Activated naive CD4-positive, alpha-beta T cell treated with anti-CD3 and anti-CD28 coated beads, Interleukin-2, amount 50 U/mL, for 24 hours (primary cell): ENCODE measurements at regions not wholly inside any gene's neighbourhood (a gene's known extent, or its start where the extent isn't known, plus 50 kb on each side); places are given as distances from the start of the nearest gene placed in this dataset.
"Not testable (repeated sequence)": the region's sequence is repeated elsewhere in the genome, so short reads cannot be mapped to it uniquely, and the experiment has no call there.

Source experiments
- H3K27ac Mint-ChIP-seq: one replicate; pipeline ENCODE4 v1.8.0; 2021; ENCODE audit warnings: mild to moderate bottlenecking, mixed read lengths
- H3K27me3 Mint-ChIP-seq: one replicate; pipeline ENCODE4 v1.8.0; 2021; ENCODE audit warnings: mixed read lengths
- H3K36me3 Mint-ChIP-seq: one replicate; pipeline ENCODE4 v1.8.0; 2021; ENCODE audit warnings: mixed read lengths
- H3K4me1 Mint-ChIP-seq: one replicate; pipeline ENCODE4 v1.8.0; 2021; ENCODE audit warnings: mixed read lengths
- H3K4me3 Mint-ChIP-seq: one replicate; pipeline ENCODE4 v1.8.0; 2021; ENCODE audit warnings: mild to moderate bottlenecking, mixed read lengths
- H3K9me3 Mint-ChIP-seq: one replicate; pipeline ENCODE4 v1.8.0; 2021; ENCODE audit warnings: mixed read lengths

DNA sequence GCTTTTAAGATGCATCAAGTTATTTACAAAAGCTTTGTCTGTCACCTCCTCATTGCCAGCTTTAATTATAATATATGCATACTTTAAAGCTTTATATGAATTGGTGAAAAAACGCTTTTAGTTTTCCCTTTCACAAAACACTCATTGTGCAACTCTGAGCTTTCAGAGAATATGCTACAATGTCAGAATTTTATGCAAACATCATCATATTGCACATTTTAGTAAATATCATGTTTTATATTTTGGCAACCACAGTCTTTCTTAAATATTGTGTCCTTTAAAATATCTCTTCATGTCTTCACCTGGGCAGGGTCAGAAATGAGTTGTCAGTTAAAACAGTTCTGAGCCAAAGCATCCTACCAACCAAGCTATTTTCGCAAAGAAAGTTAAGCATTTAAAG is 601.1 kb upstream of the RORB start:
- H3K27me3 Mint-ChIP-seq = no peaks in the 10 kb centered on the region
- H3K27ac Mint-ChIP-seq = no peak overlapping the region
- H3K4me3 Mint-ChIP-seq = no peak overlapping the region
- H3K9me3 Mint-ChIP-seq = peaks cover 10% of the 10 kb centered on the region
- H3K4me1 Mint-ChIP-seq = no peaks in the 10 kb centered on the region
- H3K36me3 Mint-ChIP-seq = no peaks in the 10 kb centered on the region

DNA sequence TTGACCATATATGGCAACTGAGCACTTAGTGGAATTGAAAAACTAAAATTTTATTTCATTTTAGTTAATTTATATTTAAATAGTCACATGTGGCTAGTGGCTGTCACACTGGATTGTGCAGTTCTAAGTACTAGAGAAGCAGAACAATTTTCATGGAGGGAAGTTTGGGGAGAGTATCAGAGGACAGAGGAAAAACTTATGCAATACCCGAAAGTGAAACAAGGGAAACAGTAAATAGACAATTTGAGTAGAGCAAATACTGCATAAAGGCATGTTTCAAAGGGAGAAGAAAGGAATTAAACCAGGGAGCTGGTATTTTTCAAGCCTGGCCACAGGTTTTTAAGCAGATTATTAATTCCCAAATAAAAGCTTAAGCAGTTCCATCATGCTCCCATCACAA is 590.5 kb upstream of the RORB start:
- Mint-ChIP-seq H3K27ac (no peak overlapping the region), H3K4me1 (no peaks in the 10 kb centered on the region), H3K27me3 (no peaks in the 10 kb centered on the region), H3K9me3 (peaks cover 6% of the 10 kb centered on the region), H3K36me3 (no peaks in the 10 kb centered on the region), H3K4me3 (no peak overlapping the region)

DNA sequence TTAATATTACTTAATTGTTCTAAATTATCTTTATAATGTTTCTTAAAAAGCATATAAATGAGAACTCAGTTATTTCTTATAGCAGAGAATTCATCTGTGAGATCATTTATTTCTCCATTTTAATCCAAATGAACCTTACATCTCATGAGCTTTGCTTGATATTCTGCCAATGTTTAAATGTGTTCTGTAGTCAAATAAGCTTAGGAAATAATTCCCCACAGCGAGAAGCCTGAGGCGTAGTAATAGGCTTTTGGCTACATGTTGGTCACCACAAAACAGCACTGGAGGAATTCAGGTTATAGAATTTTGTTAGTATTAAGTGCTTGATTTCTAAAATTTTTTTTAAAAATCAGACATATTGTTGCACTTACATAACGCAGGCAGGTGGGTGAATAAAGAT is 585.3 kb upstream of the RORB start:
- H3K27ac Mint-ChIP-seq = no peak overlapping the region
- H3K4me1 Mint-ChIP-seq = no peaks in the 10 kb centered on the region
- no peak overlapping the region for H3K4me3 Mint-ChIP-seq
- H3K9me3 Mint-ChIP-seq = peaks cover 6% of the 10 kb centered on the region
- no peaks in the 10 kb centered on the region for H3K27me3 Mint-ChIP-seq
- no peaks in the 10 kb centered on the region for H3K36me3 Mint-ChIP-seq

DNA sequence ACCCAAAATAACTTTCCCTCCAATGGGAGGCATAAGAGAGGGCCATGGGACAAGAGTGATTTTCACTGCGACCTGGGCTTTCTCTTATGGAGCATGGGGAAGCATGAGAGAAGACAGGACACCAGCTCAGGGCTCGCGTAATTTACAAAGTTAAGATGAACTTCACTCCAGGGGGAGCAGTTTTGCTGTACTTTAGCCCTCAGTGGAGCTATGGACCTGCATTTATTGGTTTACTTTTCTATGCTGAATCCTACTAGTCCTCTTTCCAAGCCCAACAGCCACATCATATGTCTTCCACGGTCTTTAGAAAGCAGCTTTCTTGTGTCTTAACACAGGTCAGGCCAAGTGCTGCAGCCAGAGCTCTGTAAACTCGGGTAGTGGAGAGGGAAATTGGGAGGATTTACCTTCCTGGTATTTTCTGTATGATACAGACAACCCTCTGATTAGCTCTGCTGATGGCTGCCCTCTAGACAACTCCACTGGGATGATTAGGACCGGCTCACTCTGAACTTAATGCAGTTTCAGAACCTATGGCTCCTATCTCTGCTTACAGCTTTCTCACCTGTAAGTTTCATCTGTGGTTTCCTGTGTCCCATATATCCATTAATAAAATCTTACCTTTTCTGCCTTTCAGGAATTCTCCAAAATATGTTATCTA is 581.0 kb upstream of the RORB start:
- no peaks in the 10 kb centered on the region for H3K9me3 Mint-ChIP-seq
- no peaks in the 10 kb centered on the region for H3K36me3 Mint-ChIP-seq
- H3K27me3 Mint-ChIP-seq = no peaks in the 10 kb centered on the region
- H3K4me1 Mint-ChIP-seq = no peaks in the 10 kb centered on the region
- no peak overlapping the region for H3K27ac Mint-ChIP-seq
- no peak overlapping the region for H3K4me3 Mint-ChIP-seq

DNA sequence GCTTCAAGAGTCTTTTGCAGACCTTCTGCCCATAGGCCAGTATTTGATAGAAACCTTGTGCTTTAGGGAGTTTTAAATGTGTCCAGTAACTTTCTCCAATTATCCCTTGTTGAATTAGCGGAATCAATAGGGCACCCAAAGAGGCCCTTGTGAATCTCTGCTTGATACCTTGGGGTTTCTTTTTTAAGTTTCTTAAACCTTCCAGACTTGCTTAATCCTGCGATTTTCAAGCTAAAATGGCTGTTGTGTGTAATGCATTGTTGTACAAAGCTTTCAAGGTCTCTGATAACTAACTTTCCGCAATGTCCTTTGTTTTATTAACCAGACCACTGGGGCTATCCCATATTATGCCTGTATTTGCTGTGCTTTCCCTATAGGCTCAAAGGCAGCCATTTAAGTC is 577.4 kb upstream of the RORB start:
- Mint-ChIP-seq H3K4me3 (no peak overlapping the region), H3K9me3 (no peaks in the 10 kb centered on the region), H3K27ac (no peak overlapping the region), H3K27me3 (no peaks in the 10 kb centered on the region), H3K36me3 (no peaks in the 10 kb centered on the region), H3K4me1 (no peaks in the 10 kb centered on the region)

DNA sequence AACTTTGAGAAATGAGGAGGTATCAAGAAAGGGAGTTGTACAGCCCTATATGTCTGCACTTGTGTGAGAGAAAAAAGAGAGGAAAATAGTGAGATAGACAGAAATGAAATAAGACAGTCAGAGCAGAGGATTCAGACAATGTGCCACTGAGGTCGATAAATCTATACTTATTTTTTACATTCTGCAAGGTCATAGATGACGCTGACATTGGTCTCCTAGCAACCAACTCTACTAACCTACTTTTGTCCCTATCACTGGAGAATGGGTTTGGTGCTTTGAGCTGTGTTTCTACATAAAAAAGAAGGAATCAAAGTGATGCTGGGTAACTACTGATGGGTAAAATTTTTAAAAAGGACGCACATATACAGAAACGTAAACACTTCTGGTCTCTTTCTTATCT is 573.3 kb upstream of the RORB start:
- Mint-ChIP-seq H3K4me1 (no peaks in the 10 kb centered on the region), H3K36me3 (no peaks in the 10 kb centered on the region), H3K9me3 (no peaks in the 10 kb centered on the region), H3K27ac (no peak overlapping the region), H3K4me3 (no peak overlapping the region), H3K27me3 (no peaks in the 10 kb centered on the region)

DNA sequence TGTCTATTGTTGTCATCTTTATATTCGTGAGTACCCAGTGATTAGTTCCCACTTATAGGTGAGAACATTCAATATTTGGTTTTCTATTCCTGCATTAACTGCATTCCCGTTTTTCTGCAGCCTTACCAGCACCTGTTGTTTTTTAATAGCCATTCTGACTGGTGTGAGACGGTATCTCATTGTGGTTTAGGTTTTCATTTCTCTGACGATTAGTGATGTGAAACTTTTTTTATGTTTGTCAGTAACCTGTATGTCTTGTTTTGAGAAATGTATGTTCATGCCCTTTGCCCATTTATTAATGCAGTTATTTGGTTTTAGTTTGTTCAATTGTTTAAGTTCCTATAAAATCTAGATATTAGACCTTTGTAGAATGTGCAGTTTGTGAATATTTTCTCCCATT is 546.0 kb upstream of the RORB start:
- Mint-ChIP-seq H3K4me3 (no peak overlapping the region), H3K4me1 (no peaks in the 10 kb centered on the region), H3K36me3 (no peaks in the 10 kb centered on the region), H3K27me3 (no peaks in the 10 kb centered on the region), H3K9me3 (peaks cover 22% of the 10 kb centered on the region), H3K27ac (no peak overlapping the region)

DNA sequence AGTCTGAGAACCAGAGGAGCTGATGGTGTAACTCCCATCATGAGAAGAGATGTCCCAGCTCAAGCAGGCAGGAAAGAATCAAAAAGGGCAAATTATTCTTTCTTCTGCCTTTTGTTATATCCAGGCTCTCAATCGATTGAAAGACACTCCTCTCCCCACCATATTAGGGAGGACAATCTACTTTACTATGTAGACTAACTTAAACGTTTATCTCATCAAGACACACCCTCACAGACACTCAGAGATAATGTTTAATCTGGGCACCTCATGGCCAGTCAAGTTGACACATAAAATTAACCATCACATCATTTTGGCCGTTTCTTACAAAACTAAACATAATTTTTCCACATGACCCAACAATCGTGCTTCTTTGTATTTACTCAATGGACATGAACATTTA is 534.3 kb upstream of the RORB start:
- H3K4me1 Mint-ChIP-seq = no peaks in the 10 kb centered on the region
- no peaks in the 10 kb centered on the region for H3K36me3 Mint-ChIP-seq
- no peak overlapping the region for H3K4me3 Mint-ChIP-seq
- H3K9me3 Mint-ChIP-seq = no peaks in the 10 kb centered on the region
- H3K27me3 Mint-ChIP-seq = no peaks in the 10 kb centered on the region
- H3K27ac Mint-ChIP-seq = no peak overlapping the region

DNA sequence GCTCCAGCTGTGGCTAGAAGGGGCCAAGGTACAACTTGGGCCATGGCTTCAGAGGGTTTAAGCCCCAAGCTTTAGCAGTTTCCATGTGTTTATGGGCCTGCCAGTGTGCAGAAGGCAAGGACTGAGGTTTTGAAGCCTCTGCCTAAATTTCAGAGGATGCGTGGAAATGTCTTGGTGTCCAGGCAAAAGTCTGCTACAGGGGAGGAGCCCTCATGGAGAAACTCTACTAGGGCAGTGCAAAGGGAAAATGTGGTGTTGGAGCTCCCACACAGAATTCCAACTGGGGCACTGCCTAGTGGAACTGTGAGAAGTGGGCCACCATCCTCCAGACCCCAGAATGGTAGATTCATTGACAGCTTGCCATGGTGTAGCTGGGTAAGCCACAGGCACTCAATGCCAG is 527.2 kb upstream of the RORB start:
- peaks cover 5% of the 10 kb centered on the region for H3K9me3 Mint-ChIP-seq
- no peak overlapping the region for H3K27ac Mint-ChIP-seq
- H3K36me3 Mint-ChIP-seq = no peaks in the 10 kb centered on the region
- no peaks in the 10 kb centered on the region for H3K4me1 Mint-ChIP-seq
- no peak overlapping the region for H3K4me3 Mint-ChIP-seq
- H3K27me3 Mint-ChIP-seq = no peaks in the 10 kb centered on the region

DNA sequence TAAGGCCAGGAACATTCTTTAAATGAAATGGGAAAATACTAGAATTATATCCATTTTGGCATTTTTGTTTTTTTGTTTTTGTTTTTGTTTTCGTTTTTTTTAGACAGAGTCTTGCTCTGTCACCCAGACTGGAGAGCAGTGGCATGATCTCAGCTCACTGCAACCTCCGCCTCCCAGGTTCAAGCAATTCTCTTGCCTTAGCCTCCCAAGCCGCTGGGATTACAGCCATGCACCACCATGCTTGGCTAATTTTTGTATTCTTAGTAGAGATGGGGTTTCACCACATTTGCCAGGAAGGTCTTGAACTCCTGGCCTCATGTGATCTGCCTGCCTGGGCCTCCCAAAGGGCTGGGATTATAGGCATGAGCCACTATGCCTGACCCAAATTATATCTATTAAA is 520.7 kb upstream of the RORB start:
- H3K27me3 Mint-ChIP-seq, H3K27ac Mint-ChIP-seq, H3K4me3 Mint-ChIP-seq: not testable (repeated sequence)

DNA sequence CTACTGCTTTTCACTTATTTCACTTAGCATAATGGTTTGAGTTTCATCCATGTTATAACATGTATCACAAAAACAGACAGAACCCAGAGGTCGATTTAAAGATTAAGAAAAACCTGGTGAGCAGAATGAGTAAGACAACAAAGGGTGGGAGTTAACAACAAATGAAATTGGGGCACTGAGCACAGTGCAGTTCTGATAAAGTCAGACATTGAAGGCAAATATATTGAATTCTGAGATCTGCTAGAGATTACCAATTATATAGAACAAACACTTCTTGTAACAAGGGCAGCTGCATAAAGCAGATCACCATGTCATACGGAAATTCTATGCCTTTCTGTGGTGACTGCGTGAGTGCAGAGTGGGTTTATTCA is 517.3 kb upstream of the RORB start:
- Mint-ChIP-seq H3K9me3 (peaks cover 5% of the 10 kb centered on the region), H3K36me3 (no peaks in the 10 kb centered on the region), H3K4me1 (no peaks in the 10 kb centered on the region), H3K4me3 (no peak overlapping the region), H3K27ac (peak overlapping the region; percentile 19), H3K27me3 (no peaks in the 10 kb centered on the region)

More for the DNA sequence above, 520.7 kb upstream of the RORB start:
- peaks cover 10% of the 10 kb centered on the region for H3K9me3 Mint-ChIP-seq
- H3K4me1 Mint-ChIP-seq, H3K36me3 Mint-ChIP-seq: not testable (repeated sequence)

DNA sequence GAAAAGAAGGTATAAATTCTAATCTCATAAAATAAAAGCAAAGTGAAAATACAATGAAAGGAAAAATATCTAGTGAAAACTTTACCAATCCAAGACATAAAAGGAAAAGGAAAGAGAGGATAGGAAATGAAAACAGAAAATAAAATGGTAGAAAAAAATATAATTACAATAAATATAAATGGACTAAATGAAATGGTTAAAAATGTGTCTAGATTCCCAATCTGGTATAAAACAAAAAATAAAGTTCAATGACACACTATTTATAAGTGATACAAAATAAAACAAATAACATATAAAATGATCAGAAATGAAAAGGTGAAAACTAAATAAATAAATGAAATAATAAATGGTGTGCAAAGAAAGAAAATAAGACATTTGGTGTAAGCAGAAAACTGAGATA is 516.4 kb upstream of the RORB start:
- Mint-ChIP-seq H3K4me1 (no peaks in the 10 kb centered on the region), H3K9me3 (peaks cover 5% of the 10 kb centered on the region), H3K4me3 (no peak overlapping the region), H3K27ac (no peak overlapping the region), H3K36me3 (no peaks in the 10 kb centered on the region), H3K27me3 (no peaks in the 10 kb centered on the region)

DNA sequence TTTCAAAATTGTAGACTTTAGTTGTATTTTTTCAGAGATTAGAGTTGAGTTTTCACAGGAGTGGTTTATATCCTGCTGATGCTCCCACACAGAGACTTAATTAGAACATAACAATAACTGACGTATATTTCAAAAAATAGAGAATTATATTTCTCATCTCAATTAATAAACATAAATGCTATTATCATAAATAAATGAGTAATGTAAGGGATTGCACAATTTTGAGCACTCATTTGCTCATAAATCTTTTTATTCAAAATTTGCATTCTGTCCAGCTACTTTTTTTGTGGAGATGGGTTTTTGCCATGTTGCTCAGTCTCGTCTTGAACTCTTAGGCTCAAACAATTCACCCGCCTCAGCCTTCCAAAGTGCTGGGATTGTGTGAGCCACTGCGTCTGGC is 515.7 kb upstream of the RORB start:
- Mint-ChIP-seq H3K9me3 (peaks cover 5% of the 10 kb centered on the region), H3K36me3 (no peaks in the 10 kb centered on the region), H3K4me3 (no peak overlapping the region), H3K4me1 (no peaks in the 10 kb centered on the region), H3K27me3 (no peaks in the 10 kb centered on the region), H3K27ac (no peak overlapping the region)

DNA sequence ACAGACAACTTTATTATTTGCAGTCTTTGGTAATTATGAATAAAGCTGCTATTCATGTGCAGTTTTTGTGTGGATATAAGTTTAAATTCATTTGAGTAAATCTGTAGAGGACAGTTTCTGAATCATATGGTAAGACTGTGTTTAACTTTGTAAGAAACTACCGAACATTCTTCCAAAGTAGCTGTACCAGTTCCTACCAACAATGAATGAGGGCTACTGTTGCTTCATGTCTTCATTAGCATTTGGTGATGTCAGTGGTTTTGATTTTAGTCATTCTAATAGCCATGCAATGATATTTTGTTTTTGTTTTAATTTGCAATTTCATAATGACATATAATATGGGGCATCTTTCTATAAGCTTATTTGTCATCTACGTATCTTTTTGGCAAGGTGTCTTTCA is 501.3 kb upstream of the RORB start:
- H3K4me1 Mint-ChIP-seq = no peaks in the 10 kb centered on the region
- H3K4me3 Mint-ChIP-seq = no peak overlapping the region
- H3K36me3 Mint-ChIP-seq = no peaks in the 10 kb centered on the region
- H3K9me3 Mint-ChIP-seq = peaks cover 9% of the 10 kb centered on the region
- no peak overlapping the region for H3K27ac Mint-ChIP-seq
- no peaks in the 10 kb centered on the region for H3K27me3 Mint-ChIP-seq

DNA sequence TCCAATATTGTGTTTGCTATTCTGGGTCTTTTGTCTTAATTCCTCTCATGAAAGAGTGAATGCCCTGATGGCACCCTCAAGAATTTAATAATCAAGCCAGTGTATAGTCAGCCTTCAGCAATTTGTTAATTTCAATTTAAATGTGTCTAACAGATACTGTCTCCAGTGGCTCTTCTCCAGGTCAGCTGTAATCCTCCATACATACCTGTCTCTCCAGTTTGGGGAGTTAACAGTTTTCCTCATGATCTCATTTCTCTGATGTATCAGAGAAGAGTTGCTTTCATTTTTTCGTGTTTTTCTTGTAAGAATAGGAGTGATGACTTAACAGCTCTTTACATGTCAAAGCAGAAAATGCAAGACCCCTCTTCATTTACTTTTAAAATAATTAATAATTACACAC is 500.3 kb upstream of the RORB start:
- no peak overlapping the region for H3K4me3 Mint-ChIP-seq
- H3K27me3 Mint-ChIP-seq = no peaks in the 10 kb centered on the region
- H3K36me3 Mint-ChIP-seq = no peaks in the 10 kb centered on the region
- no peaks in the 10 kb centered on the region for H3K4me1 Mint-ChIP-seq
- no peak overlapping the region for H3K27ac Mint-ChIP-seq
- H3K9me3 Mint-ChIP-seq = peaks cover 4% of the 10 kb centered on the region

DNA sequence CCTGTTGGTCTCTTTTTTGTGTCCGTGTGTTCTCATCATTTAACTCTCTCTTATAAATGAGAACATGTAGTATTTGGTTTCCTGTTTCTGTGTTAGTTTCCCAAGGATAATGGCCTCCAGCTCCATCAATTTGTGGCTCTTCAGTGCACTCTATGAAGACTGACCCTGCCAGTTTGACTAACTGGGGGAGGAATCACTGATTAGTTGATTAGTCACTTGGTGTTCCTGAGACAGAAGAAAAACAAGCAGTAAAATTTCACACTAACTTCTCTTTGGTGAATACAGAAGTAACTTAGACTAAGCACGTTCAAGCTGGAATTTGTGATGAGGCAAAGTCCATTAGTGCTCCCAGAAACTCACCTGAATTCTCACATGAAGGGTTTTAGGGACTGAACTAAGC is 495.8 kb upstream of the RORB start:
- Mint-ChIP-seq H3K36me3 (no peaks in the 10 kb centered on the region), H3K4me3 (no peak overlapping the region), H3K4me1 (no peaks in the 10 kb centered on the region), H3K27ac (no peak overlapping the region), H3K9me3 (peaks cover 6% of the 10 kb centered on the region), H3K27me3 (no peaks in the 10 kb centered on the region)

DNA sequence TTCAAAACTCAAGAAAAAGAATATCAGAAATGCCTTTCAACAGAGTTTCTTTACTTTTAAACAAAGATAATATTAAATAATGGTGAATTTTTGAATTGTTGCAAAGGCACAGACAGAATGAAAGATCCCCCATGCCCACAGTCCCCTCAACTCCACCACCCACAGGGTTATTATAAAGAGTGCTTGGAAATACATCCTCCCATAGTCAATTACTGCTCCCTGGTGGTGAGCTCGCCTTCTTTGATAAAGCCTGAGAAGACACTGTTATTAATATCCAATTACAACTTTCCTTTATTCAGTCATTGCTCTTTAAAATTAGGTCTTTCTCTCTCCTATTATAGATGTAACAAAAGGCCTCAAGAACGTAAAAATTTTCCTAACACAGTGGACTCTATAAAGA is 490.2 kb upstream of the RORB start:
- Mint-ChIP-seq H3K4me3 (no peak overlapping the region), H3K4me1 (no peaks in the 10 kb centered on the region), H3K27ac (no peak overlapping the region), H3K27me3 (no peaks in the 10 kb centered on the region), H3K36me3 (no peaks in the 10 kb centered on the region), H3K9me3 (peaks cover 6% of the 10 kb centered on the region)
